Inferior parietal cortex (tissue), 1 donor: ENCODE measurements at regions not wholly inside any gene's neighbourhood (a gene's known extent, or its start where the extent isn't known, plus 50 kb on each side); places are given as distances from the start of the nearest gene placed in this dataset.

Experiments
- DNase-seq: peaks from one replicate; pipeline ENCODE4 v3.0.0-alpha.2; 2016; ENCODE audit errors: extremely low spot score

GRCh38 chr18:11199477-11199876 is 50.1 kb upstream of the PIEZO2 start:
- no peak for DNase-seq
